SK-N-DZ (cell line): ENCODE measurements at regions not wholly inside any gene's neighbourhood (a gene's known extent, or its start where the extent isn't known, plus 50 kb on each side); places are given as distances from the start of the nearest gene placed in this dataset.

Experiments
- small RNA-seq, 2 experiments: library from RNA; depleted of rRNA; stranded (forward); fragments of <200 nt; gene quantifications; one replicate each; pipeline ENCODE3, GENCODE V24; 2014

Small RNAs in the stretch of these regions (small RNA-seq; reads per million reads assigned to genes)
- gene RNA5SP430: 0 to 0.31 reads per million in 2 experiments
